Esophagus muscularis mucosa (tissue), 4 donors: ENCODE measurements at regions not wholly inside any gene's neighbourhood (a gene's known extent, or its start where the extent isn't known, plus 50 kb on each side); places are given as distances from the start of the nearest gene placed in this dataset.
"Not testable (repeated sequence)": the region's sequence is repeated elsewhere in the genome, so short reads cannot be mapped to it uniquely, and the experiment has no call there.

Experiments used
- DNase-seq: peaks from one replicate; pipeline ENCODE4 v3.0.0-alpha.2; 2017; ENCODE audit errors: extremely low spot score
- H3K27ac ChIP-seq, 4 donors: fragments of 200-600 bp; sonication (generic); replicated peaks in 1 of 4; 1 replicate in 3 of 4; 2 replicates in 1 of 4; pipeline ENCODE4 v1.5.1; 2016 to 2019; ENCODE audit warnings: mild to moderate bottlenecking in 1 of 4
- H3K27me3 ChIP-seq, 4 donors: fragments of 200-600 bp; sonication (generic); one replicate each; pipeline versions ENCODE4 v1.5.1 to v1.6.0; 2016 to 2019
- H3K36me3 ChIP-seq, 4 donors: fragments of 200-600 bp; sonication (generic); one replicate each; pipeline ENCODE4 v1.5.1; 2016 to 2019
- H3K4me1 ChIP-seq, 4 donors: fragments of 200-600 bp; sonication (generic); one replicate each; pipeline ENCODE4 v1.5.1; 2016 to 2019
- H3K4me3 ChIP-seq, 4 donors: fragments of 200-600 bp; sonication (generic); 1 replicate in 2 of 4; 2 replicates in 2 of 4; pipeline ENCODE4 v1.5.1; 2016 to 2019; ENCODE audit warnings: mild to moderate bottlenecking in 4 of 4, moderate library complexity in 1 of 4
- H3K9me3 ChIP-seq, 4 donors: fragments of 200-600 bp; sonication (generic); 1 replicate in 3 of 4; 2 replicates in 1 of 4; pipeline ENCODE4 v1.5.1; 2016 to 2019
- CTCF ChIP-seq, 3 experiments: fragments of 200-600 bp in 2 of 3; fragments of 450-650 bp in 1 of 3; sonication (generic) in 2 of 3; IDR thresholded peaks; one replicate each; pipeline ENCODE4 v1.5.1; 2017 to 2019; ENCODE audit warnings: antibody characterized with exemption in 3 of 3, mild to moderate bottlenecking in 2 of 3, moderate library complexity in 1 of 3
- EP300 ChIP-seq: sonication (generic); formaldehyde crosslinking; IDR thresholded peaks from one replicate; pipeline ENCODE4 v1.6.1; 2017; ENCODE audit warnings: antibody characterized with exemption
- POLR2A ChIP-seq: fragments of 450-650 bp; IDR thresholded peaks from one replicate; pipeline ENCODE4 v1.6.1; 2017; ENCODE audit warnings: antibody characterized with exemption, moderate library complexity, mild to moderate bottlenecking, low read depth
- POLR2AphosphoS5 ChIP-seq, 2 donors: sonication (generic); formaldehyde crosslinking; IDR thresholded peaks; one replicate each; pipeline ENCODE4 v1.6.1; 2017; ENCODE audit warnings: antibody characterized with exemption in 2 of 2
- WGBS: methylation state at CpG from one replicate; pipeline ENCODE4 v1.1.5; 2018; 5-methylcytosine and 5-hydroxymethylcytosine counted together
- intact Hi-C: fragments of 100-400 bp; cut with DNase I; formaldehyde crosslinking; loops from one replicate; pipeline ENCODE4 v1.15.1; 2023

- Histone ChIP-seq H3K36me3 (no peaks in the 10 kb centered on the region), H3K9me3 (no peaks in the 10 kb centered on the region), H3K27me3 (no peaks in the 10 kb centered on the region), H3K27ac (no peak overlapping the region), H3K4me3 (no peak overlapping the region), H3K4me1 (no peaks in the 10 kb centered on the region)
- DNase-seq, result no peak
- intact Hi-C loops, result no loop called here
- no peak for TF ChIP-seq POLR2A
- TF ChIP-seq EP300, result no peak
- no peak for TF ChIP-seq CTCF (IDR thresholded peaks at IDR 0.05)
- no peak for TF ChIP-seq POLR2AphosphoS5 (IDR thresholded peaks at IDR 0.05)
Measured at GRCh38 chr5:99586878-99587277, 658.1 kb upstream of the CHD1 start.

- H3K4me3 ChIP-seq, H3K36me3 ChIP-seq, H3K9me3 ChIP-seq, intact Hi-C loops, H3K27ac ChIP-seq, H3K4me1 ChIP-seq, DNase-seq, H3K27me3 ChIP-seq: not testable (repeated sequence)
- WGBS, result 70% methylated on average over 3 of the region's 3 CpGs
Measured at GRCh38 chr5:99581204-99581603, 652.4 kb upstream of the CHD1 start.

DNA sequence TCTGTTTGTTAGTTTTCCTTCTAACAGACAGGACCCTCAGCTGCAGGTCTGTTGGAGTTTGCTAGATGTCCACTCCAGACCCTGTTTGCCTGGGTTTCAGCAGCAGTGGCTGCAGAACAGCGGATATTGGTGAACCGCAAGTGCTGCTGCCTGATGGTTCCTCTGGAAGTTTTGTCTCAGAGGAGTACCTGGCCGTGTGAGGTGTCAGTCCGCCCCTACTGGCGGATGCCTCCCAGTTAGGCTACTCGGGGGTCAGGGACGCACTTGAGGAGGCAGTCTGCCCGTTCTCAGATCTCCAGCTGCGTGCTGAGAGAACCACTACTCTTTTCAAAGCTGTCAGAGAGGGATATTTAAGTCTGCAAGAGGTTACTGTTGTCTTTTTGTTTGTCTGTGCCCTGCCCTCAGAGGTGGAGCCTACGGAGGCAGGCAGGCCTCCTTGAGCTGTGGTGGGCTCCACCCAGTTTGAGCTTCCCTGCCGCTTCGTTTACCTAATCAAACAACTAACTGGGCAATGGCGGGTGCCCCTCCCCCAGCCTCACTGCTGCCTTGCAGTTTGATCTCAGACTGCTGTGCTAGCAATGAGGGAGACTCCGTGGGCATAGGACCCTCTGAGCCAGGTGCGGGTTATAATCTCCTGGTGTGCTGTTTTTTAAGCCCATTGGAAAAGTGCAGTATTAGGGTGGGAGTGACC is 634.3 kb upstream of the CHD1 start:
- H3K27me3 ChIP-seq, H3K36me3 ChIP-seq, H3K9me3 ChIP-seq: not testable (repeated sequence)

DNA sequence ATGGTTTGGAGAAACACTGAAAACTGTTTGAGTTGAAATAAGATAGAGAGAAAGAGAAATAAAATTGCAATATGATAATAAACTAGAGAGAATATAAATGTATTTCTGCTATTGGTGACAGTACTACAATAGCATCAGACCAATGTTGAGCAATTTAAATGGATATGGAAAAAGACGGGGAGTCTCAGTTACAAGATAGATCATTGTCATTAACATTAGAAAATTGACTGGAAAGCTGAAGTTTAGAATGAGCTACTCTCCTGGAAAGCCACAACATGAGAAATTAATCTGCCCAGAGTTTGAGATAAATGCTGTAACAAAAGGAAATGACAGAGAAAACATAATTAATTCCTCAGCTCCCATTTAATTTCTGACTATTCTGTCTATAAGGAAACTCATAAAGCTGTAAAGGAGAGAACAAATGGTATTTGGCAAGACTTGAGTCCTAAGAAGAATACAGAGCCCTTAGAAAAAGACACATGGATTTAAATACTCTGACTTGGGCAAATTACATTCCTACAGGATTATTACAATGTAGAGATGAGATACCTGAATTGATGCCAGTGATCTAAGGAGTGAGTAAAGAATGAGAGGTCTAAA is 624.5 kb upstream of the CHD1 start:
- no peak for TF ChIP-seq EP300
- no peak for TF ChIP-seq POLR2A
- no peak for TF ChIP-seq POLR2AphosphoS5 (IDR thresholded peaks at IDR 0.05)
- no peak for TF ChIP-seq CTCF (IDR thresholded peaks at IDR 0.05)
- H3K27me3 ChIP-seq, result no peaks in the 10 kb centered on the region
- 74% methylated on average over 1 of the region's 1 CpG for WGBS
- DNase-seq, result no peak
- H3K9me3 ChIP-seq, result no peaks in the 10 kb centered on the region
- no peaks in the 10 kb centered on the region for H3K4me1 ChIP-seq
- intact Hi-C loops, result no loop called here
- H3K4me3 ChIP-seq, result no peak overlapping the region
- H3K36me3 ChIP-seq, result no peaks in the 10 kb centered on the region
- H3K27ac ChIP-seq, result no peak overlapping the region

More for the DNA sequence above, 634.3 kb upstream of the CHD1 start:
- 81% methylated on average over 11 of the region's 15 CpGs for WGBS
- H3K4me1 ChIP-seq, intact Hi-C loops, DNase-seq, H3K27ac ChIP-seq, H3K4me3 ChIP-seq: not testable (repeated sequence)

DNA sequence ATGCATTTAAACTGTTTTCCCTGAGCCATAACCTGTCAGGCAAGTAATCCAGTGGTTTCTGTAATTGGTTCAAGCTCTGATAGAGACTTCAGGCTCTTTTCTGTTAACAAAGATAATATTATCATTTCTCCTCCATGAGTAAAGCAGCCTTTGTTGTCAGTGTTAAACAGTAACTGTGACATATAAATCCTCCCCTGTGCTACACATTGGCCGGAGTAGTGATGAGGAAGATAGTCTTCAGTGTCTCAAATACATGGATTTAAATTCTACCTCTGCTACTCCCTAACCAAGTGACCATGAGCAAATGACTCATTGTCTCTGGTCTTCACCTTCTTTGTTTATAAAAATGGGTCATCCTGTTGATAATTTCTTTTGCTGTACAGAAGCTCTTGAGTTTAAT is 615.5 kb upstream of the CHD1 start:
- Histone ChIP-seq H3K27me3 (no peaks in the 10 kb centered on the region), H3K4me1 (peaks cover 0 to 12% (median 0%) of the 10 kb centered on the region in 4 donors), H3K27ac (no peak overlapping the region), H3K36me3 (no peaks in the 10 kb centered on the region), H3K9me3 (no peaks in the 10 kb centered on the region), H3K4me3 (no peak overlapping the region)
- TF ChIP-seq POLR2A (no peak), POLR2AphosphoS5 (IDR thresholded peaks at IDR 0.05) (no peak), CTCF (IDR thresholded peaks at IDR 0.05) (no peak), EP300 (no peak)
- intact Hi-C loops, result no loop called here
- no peak for DNase-seq
- WGBS, result 100% methylated on average over 1 of the region's 1 CpG

GRCh38 chr5:99543841-99544240 is 615.0 kb upstream of the CHD1 start:
- DNase-seq, result no peak
- H3K4me3 ChIP-seq, result no peak overlapping the region
- no peaks in the 10 kb centered on the region for H3K9me3 ChIP-seq
- no peaks in the 10 kb centered on the region for H3K36me3 ChIP-seq
- peaks cover 0 to 12% (median 0%) of the 10 kb centered on the region in 4 donors for H3K4me1 ChIP-seq
- intact Hi-C loops, result no loop called here
- H3K27me3 ChIP-seq, result no peaks in the 10 kb centered on the region
- TF ChIP-seq POLR2AphosphoS5 (IDR thresholded peaks at IDR 0.05) (no peak), CTCF (IDR thresholded peaks at IDR 0.05) (no peak), POLR2A (no peak), EP300 (no peak)
- 66% methylated on average over 4 of the region's 4 CpGs for WGBS
- no peak overlapping the region for H3K27ac ChIP-seq

DNA sequence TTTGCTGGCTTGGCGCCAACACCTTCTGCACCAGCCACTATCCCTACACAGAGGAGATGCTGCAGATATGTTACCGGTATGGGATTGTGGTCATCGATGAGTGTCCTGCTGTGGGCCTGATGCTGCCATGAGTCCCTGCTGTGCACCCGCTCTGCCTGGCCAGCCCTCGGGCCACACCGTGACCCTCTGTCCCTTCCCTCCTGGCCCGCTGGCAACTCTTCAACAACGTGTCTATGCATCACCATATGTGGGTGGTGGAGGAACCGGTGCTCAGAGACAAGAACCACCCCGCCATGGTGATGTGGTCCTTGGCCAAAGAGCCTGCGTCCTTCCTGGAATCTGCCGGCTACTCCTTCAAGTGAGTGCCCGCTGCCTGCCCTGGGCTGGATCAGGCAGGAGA is 605.4 kb upstream of the CHD1 start:
- DNase-seq, H3K27me3 ChIP-seq, H3K36me3 ChIP-seq, H3K4me3 ChIP-seq, H3K9me3 ChIP-seq, H3K27ac ChIP-seq, intact Hi-C loops, H3K4me1 ChIP-seq: not testable (repeated sequence)
- WGBS, result 73% methylated on average over 6 of the region's 13 CpGs

DNA sequence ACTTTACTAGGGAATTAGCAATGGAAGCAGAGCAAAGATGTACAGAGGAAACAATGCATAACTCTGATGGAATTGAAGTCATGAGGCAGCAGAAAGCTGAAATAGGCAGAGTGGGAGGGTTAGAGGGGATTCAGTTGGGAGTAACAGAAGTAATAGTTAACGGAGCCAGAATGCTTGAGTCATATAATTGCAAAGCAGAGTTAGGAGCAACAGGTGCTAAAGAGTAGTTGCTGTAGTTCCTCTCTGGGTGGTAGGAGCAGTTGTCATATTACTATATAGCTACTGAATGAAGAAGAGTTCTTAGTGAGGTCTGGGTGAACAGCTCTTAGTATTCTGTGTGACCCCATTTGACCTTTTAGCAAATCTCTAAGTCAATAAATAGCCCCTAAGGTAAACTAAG is 592.9 kb upstream of the CHD1 start:
- intact Hi-C loops, H3K27me3 ChIP-seq, H3K27ac ChIP-seq, H3K36me3 ChIP-seq, H3K4me1 ChIP-seq, H3K9me3 ChIP-seq, DNase-seq, H3K4me3 ChIP-seq: not testable (repeated sequence)
- 75% methylated on average over 1 of the region's 1 CpG for WGBS
